GM12864 (cell line): ENCODE measurements at regions not wholly inside any gene's neighbourhood (a gene's known extent, or its start where the extent isn't known, plus 50 kb on each side); places are given as distances from the start of the nearest gene placed in this dataset.

Source experiments
- DNase-seq: peaks from one replicate; pipeline ENCODE4 v3.0.0-alpha.2; 2011; ENCODE audit warnings: low read depth
- H3K4me3 ChIP-seq: 2 replicates; pipeline ENCODE4 v1.5.1; 2011; ENCODE audit warnings: mild to moderate bottlenecking, low read depth, low read length, control low read depth
- TF ChIP-seq, protein P1 (sequence below): IDR thresholded peaks from 2 replicates; pipeline ENCODE4 v1.5.1; 2011; ENCODE audit warnings: low read depth, mild to moderate bottlenecking, moderate library complexity, low read length, control low read depth, inconsistent platforms; ENCODE audit errors: missing control alignments

DNA sequence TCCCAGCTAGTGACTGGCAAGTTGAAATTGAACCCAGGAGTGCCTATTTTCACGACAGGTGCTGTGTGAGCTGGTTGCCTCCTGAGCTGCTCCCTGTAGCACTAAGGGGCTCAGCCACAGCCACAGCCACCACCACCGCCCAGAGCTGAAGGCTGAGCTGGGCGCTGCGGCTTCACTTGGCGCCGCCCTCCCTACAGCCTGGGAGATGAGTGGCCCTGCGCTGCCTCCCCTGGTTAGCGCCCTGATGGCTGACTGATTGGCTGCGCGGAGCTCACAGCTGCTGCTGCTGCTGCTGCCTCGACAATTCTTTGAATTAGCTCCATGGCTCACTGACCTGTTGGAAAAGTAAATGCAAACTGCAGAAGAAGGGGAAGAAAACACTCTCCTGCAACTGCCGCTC, 91.8 kb upstream of the TMEM132E start:
- no peak overlapping the region for H3K4me3 ChIP-seq
- DNase-seq = no peak
- TF ChIP-seq, protein P1, sequence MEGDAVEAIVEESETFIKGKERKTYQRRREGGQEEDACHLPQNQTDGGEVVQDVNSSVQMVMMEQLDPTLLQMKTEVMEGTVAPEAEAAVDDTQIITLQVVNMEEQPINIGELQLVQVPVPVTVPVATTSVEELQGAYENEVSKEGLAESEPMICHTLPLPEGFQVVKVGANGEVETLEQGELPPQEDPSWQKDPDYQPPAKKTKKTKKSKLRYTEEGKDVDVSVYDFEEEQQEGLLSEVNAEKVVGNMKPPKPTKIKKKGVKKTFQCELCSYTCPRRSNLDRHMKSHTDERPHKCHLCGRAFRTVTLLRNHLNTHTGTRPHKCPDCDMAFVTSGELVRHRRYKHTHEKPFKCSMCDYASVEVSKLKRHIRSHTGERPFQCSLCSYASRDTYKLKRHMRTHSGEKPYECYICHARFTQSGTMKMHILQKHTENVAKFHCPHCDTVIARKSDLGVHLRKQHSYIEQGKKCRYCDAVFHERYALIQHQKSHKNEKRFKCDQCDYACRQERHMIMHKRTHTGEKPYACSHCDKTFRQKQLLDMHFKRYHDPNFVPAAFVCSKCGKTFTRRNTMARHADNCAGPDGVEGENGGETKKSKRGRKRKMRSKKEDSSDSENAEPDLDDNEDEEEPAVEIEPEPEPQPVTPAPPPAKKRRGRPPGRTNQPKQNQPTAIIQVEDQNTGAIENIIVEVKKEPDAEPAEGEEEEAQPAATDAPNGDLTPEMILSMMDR = no peak

- DNase-seq = no peak
- H3K4me3 ChIP-seq = no peak overlapping the region
- TF ChIP-seq, protein P1 = no peak
These were observed 92.6 kb upstream of the TMEM132E start for GRCh38 chr17:34486761-34487160.

DNA sequence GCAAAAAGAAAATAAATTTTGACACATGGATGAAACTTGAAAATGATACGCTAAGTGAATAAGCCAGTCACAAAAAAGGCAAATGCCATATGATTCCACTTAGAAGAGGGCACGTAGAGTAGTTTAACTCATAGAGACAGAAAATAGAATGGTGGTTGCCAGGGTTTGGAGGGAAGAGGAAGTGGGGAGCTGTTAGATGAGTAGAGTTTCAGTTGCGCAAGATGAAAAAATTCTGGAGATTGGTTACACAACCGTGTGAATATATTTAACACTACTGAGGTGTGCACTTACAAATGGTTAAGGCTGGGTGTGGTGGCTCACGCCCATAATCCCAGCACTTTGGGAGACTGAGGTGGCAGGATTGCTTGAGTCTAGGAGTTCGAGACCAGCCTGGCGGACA, 93.4 kb upstream of the TMEM132E start:
- TF ChIP-seq, protein P1 = no peak
- no peak overlapping the region for H3K4me3 ChIP-seq
- no peak for DNase-seq

DNA sequence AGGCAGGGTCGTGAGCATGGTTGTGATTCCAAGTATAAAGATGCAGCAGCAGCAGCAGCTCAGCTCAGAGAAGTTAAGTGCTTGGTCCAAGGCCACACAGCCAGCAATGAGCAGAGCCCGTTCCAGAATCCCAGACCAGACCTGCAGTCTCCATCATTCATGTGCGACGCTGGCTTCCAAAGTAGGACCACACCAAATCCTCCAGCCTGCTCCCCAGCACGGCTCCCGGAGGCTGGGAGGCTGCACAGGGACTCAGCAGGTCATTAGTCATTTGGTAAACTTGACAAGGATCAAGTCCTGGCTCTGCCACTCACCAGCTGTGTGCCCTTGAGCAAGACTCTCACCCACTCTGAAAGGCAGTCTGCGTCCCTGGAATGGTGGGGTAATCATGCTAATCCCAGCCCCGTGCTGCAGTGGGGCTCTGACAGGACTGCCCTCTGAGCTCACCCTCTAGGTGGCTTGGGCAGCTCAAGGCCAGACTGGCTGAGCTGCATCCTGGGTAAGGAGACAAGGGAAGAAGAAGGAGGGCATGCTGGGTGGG, 95.1 kb upstream of the TMEM132E start:
- TF ChIP-seq, protein P1 = no peak
- no peak overlapping the region for H3K4me3 ChIP-seq
- no peak for DNase-seq

GRCh38 chr17:34482730-34483129, 96.7 kb upstream of the TMEM132E start:
- DNase-seq = no peak
- TF ChIP-seq, protein P1 = no peak
- H3K4me3 ChIP-seq = no peak overlapping the region

DNA sequence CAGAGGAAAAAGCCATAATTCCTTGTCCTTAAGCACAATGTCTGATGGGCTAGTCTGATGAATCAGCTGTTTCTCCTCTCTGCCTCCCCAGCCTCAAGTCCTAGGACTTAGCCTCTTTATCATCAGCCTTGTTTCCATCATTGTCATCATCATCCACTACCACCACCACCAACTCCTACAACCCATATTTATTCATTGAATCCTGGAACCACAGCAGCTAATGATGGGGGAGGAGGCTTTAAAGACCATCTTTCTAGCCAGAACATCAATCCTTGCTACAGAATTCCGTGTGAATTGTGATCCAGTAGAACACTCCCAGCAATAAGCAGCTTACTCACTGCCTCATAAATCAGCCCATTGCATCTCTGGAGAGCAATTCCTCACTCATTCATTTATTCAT, 97.6 kb upstream of the TMEM132E start:
- TF ChIP-seq, protein P1 = no peak
- DNase-seq = no peak
- H3K4me3 ChIP-seq = no peak overlapping the region

DNA sequence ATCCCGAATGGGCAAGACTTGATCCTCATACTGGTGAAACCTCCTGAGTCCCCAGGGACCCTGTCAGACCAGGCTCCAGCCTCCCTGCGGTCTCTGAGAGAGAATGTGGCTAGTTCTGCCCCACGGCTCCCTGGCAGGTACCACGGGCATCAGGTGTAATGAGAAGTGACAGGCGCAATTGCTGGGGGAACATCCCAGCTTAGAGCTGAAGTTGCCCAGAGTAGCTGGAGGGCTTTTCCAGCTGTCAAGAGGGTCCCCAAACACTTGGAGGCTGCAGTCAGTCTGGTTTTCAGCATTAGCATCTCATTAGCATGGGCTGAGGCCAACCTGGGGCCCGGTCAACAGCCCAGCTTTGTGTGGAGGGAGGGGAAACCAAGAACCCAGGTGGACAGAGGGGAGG, 100.0 kb upstream of the TMEM132E start:
- DNase-seq = no peak
- TF ChIP-seq, protein P1 = no peak

More for the DNA sequence above, 100.0 kb upstream of the TMEM132E start:
- H3K4me3 ChIP-seq = no peak overlapping the region
